ENCODE measurements at regions not wholly inside any gene's neighbourhood (a gene's known extent, or its start where the extent isn't known, plus 50 kb on each side); places are given as distances from the start of the nearest gene placed in this dataset.
"Not testable (repeated sequence)": the region's sequence is repeated elsewhere in the genome, so short reads cannot be mapped to it uniquely, and the experiment has no call there.

- H3K4me3 ChIP-seq (ENCODE audit: low read length): no peak overlapping the region
These were observed 727.3 kb upstream of the LMO3 start for GRCh38 chr12:17333287-17333686.

GRCh38 chr12:17326649-17327048 is 720.7 kb upstream of the LMO3 start:
- WGBS (ENCODE audit: insufficient coverage, low lambda C conversion rate): 0% methylated on average over 1 of the region's 2 CpGs
- H3K9me3 ChIP-seq (ENCODE audit: control insufficient read depth, low read depth, low read length): no peaks in the 10 kb centered on the region
- no peak overlapping the region for H3K4me3 ChIP-seq (ENCODE audit: low read length)
- H3K27ac ChIP-seq (ENCODE audit: low read length): no peak overlapping the region
- no peak for DNase-seq
- H3K36me3 ChIP-seq (ENCODE audit: control insufficient read depth, insufficient read depth, low read length): no peaks in the 10 kb centered on the region
- no peaks in the 10 kb centered on the region for H3K4me1 ChIP-seq (ENCODE audit: control insufficient read depth, insufficient read depth, low read length)
- no peaks in the 10 kb centered on the region for H3K27me3 ChIP-seq (ENCODE audit: control insufficient read depth, insufficient read depth, low read length)

More at GRCh38 chr12:17333287-17333686, 727.3 kb upstream of the LMO3 start:
- H3K4me1 ChIP-seq (ENCODE audit: control insufficient read depth, insufficient read depth, low read length): no peaks in the 10 kb centered on the region
- 87% methylated on average over 3 of the region's 3 CpGs for WGBS (ENCODE audit: insufficient coverage, low lambda C conversion rate)
- no peak overlapping the region for H3K27ac ChIP-seq (ENCODE audit: low read length)
- H3K36me3 ChIP-seq (ENCODE audit: control insufficient read depth, insufficient read depth, low read length): no peaks in the 10 kb centered on the region
- H3K9me3 ChIP-seq (ENCODE audit: control insufficient read depth, low read depth, low read length): no peaks in the 10 kb centered on the region
- no peak for DNase-seq
- H3K27me3 ChIP-seq (ENCODE audit: control insufficient read depth, insufficient read depth, low read length): no peaks in the 10 kb centered on the region

- Histone ChIP-seq H3K4me3 (ENCODE audit: low read length) (no peak overlapping the region), H3K4me1 (ENCODE audit: control insufficient read depth, insufficient read depth, low read length) (no peaks in the 10 kb centered on the region), H3K36me3 (ENCODE audit: control insufficient read depth, insufficient read depth, low read length) (no peaks in the 10 kb centered on the region), H3K9me3 (ENCODE audit: control insufficient read depth, low read depth, low read length) (peaks cover 3% of the 10 kb centered on the region), H3K27me3 (ENCODE audit: control insufficient read depth, insufficient read depth, low read length) (no peaks in the 10 kb centered on the region), H3K27ac (ENCODE audit: low read length) (no peak overlapping the region)
- no peak for DNase-seq
- no CpG with 5 or more reads among the region's 2 CpGs for WGBS (ENCODE audit: insufficient coverage, low lambda C conversion rate)
These were observed 716.1 kb upstream of the LMO3 start for GRCh38 chr12:17322090-17322489.

GRCh38 chr12:17304503-17305347 is 698.8 kb upstream of the LMO3 start:
- H3K4me3 ChIP-seq (ENCODE audit: low read length): no peak overlapping the region
- WGBS (ENCODE audit: insufficient coverage, low lambda C conversion rate): 80% methylated on average over 1 of the region's 7 CpGs
- no peaks in the 10 kb centered on the region for H3K9me3 ChIP-seq (ENCODE audit: control insufficient read depth, low read depth, low read length)
- no peaks in the 10 kb centered on the region for H3K27me3 ChIP-seq (ENCODE audit: control insufficient read depth, insufficient read depth, low read length)
- no peak for DNase-seq
- H3K27ac ChIP-seq (ENCODE audit: low read length): no peak overlapping the region
- no peaks in the 10 kb centered on the region for H3K4me1 ChIP-seq (ENCODE audit: control insufficient read depth, insufficient read depth, low read length)
- H3K36me3 ChIP-seq (ENCODE audit: control insufficient read depth, insufficient read depth, low read length): no peaks in the 10 kb centered on the region

- peaks cover 7% of the 10 kb centered on the region for H3K9me3 ChIP-seq (ENCODE audit: control insufficient read depth, low read depth, low read length)
- H3K4me3 ChIP-seq (ENCODE audit: low read length): no peak overlapping the region
- DNase-seq: no peak
- H3K36me3 ChIP-seq (ENCODE audit: control insufficient read depth, insufficient read depth, low read length): no peaks in the 10 kb centered on the region
- H3K4me1 ChIP-seq (ENCODE audit: control insufficient read depth, insufficient read depth, low read length): no peaks in the 10 kb centered on the region
- no peaks in the 10 kb centered on the region for H3K27me3 ChIP-seq (ENCODE audit: control insufficient read depth, insufficient read depth, low read length)
- H3K27ac ChIP-seq (ENCODE audit: low read length): no peak overlapping the region
- WGBS (ENCODE audit: insufficient coverage, low lambda C conversion rate): 80% methylated on average over 1 of the region's 7 CpGs
These were observed 696.0 kb upstream of the LMO3 start for GRCh38 chr12:17302001-17302400.

GRCh38 chr12:17301544-17301943 is 695.6 kb upstream of the LMO3 start:
- Histone ChIP-seq H3K27ac (ENCODE audit: low read length) (no peak overlapping the region), H3K9me3 (ENCODE audit: control insufficient read depth, low read depth, low read length) (peaks cover 7% of the 10 kb centered on the region), H3K4me1 (ENCODE audit: control insufficient read depth, insufficient read depth, low read length) (no peaks in the 10 kb centered on the region), H3K4me3 (ENCODE audit: low read length) (no peak overlapping the region), H3K27me3 (ENCODE audit: control insufficient read depth, insufficient read depth, low read length) (no peaks in the 10 kb centered on the region), H3K36me3 (ENCODE audit: control insufficient read depth, insufficient read depth, low read length) (no peaks in the 10 kb centered on the region)
- DNase-seq: no peak
- WGBS (ENCODE audit: insufficient coverage, low lambda C conversion rate): no CpG with 5 or more reads among the region's 3 CpGs

- 80% methylated on average over 1 of the region's 7 CpGs for WGBS (ENCODE audit: insufficient coverage, low lambda C conversion rate)
- Histone ChIP-seq H3K4me3 (ENCODE audit: low read length) (no peak overlapping the region), H3K36me3 (ENCODE audit: control insufficient read depth, insufficient read depth, low read length) (no peaks in the 10 kb centered on the region), H3K27ac (ENCODE audit: low read length) (no peak overlapping the region), H3K4me1 (ENCODE audit: control insufficient read depth, insufficient read depth, low read length) (no peaks in the 10 kb centered on the region), H3K9me3 (ENCODE audit: control insufficient read depth, low read depth, low read length) (peaks cover 7% of the 10 kb centered on the region), H3K27me3 (ENCODE audit: control insufficient read depth, insufficient read depth, low read length) (no peaks in the 10 kb centered on the region)
- DNase-seq: no peak
These were observed 690.9 kb upstream of the LMO3 start for GRCh38 chr12:17296882-17297281.

- DNase-seq: no peak
- Histone ChIP-seq H3K27me3 (ENCODE audit: control insufficient read depth, insufficient read depth, low read length) (no peaks in the 10 kb centered on the region), H3K36me3 (ENCODE audit: control insufficient read depth, insufficient read depth, low read length) (no peaks in the 10 kb centered on the region), H3K4me3 (ENCODE audit: low read length) (no peak overlapping the region), H3K9me3 (ENCODE audit: control insufficient read depth, low read depth, low read length) (no peaks in the 10 kb centered on the region), H3K4me1 (ENCODE audit: control insufficient read depth, insufficient read depth, low read length) (no peaks in the 10 kb centered on the region), H3K27ac (ENCODE audit: low read length) (no peak overlapping the region)
- WGBS (ENCODE audit: insufficient coverage, low lambda C conversion rate): no CpG with 5 or more reads among the region's 1 CpG
These were observed 680.9 kb upstream of the LMO3 start for GRCh38 chr12:17286874-17287273.

GRCh38 chr12:17284873-17285272 is 678.9 kb upstream of the LMO3 start:
- Histone ChIP-seq H3K4me1 (ENCODE audit: control insufficient read depth, insufficient read depth, low read length) (no peaks in the 10 kb centered on the region), H3K9me3 (ENCODE audit: control insufficient read depth, low read depth, low read length) (no peaks in the 10 kb centered on the region), H3K27ac (ENCODE audit: low read length) (no peak overlapping the region), H3K4me3 (ENCODE audit: low read length) (no peak overlapping the region), H3K27me3 (ENCODE audit: control insufficient read depth, insufficient read depth, low read length) (no peaks in the 10 kb centered on the region), H3K36me3 (ENCODE audit: control insufficient read depth, insufficient read depth, low read length) (no peaks in the 10 kb centered on the region)
- no peak for DNase-seq
- no CpG with 5 or more reads among the region's 1 CpG for WGBS (ENCODE audit: insufficient coverage, low lambda C conversion rate)

GRCh38 chr12:17283563-17283962 is 677.6 kb upstream of the LMO3 start:
- Histone ChIP-seq H3K4me1 (ENCODE audit: control insufficient read depth, insufficient read depth, low read length) (no peaks in the 10 kb centered on the region), H3K4me3 (ENCODE audit: low read length) (no peak overlapping the region), H3K27ac (ENCODE audit: low read length) (no peak overlapping the region), H3K9me3 (ENCODE audit: control insufficient read depth, low read depth, low read length) (no peaks in the 10 kb centered on the region), H3K36me3 (ENCODE audit: control insufficient read depth, insufficient read depth, low read length) (no peaks in the 10 kb centered on the region), H3K27me3 (ENCODE audit: control insufficient read depth, insufficient read depth, low read length) (no peaks in the 10 kb centered on the region)
- no peak for DNase-seq
- WGBS (ENCODE audit: insufficient coverage, low lambda C conversion rate): 0% methylated on average over 1 of the region's 9 CpGs

- DNase-seq; H3K4me3 ChIP-seq (ENCODE audit: low read length); H3K36me3 ChIP-seq (ENCODE audit: control insufficient read depth, insufficient read depth, low read length); H3K27me3 ChIP-seq (ENCODE audit: control insufficient read depth, insufficient read depth, low read length); H3K9me3 ChIP-seq (ENCODE audit: control insufficient read depth, low read depth, low read length); H3K4me1 ChIP-seq (ENCODE audit: control insufficient read depth, insufficient read depth, low read length); H3K27ac ChIP-seq (ENCODE audit: low read length): not testable (repeated sequence)
These were observed 676.2 kb upstream of the LMO3 start for GRCh38 chr12:17282169-17282568.

Data from large intestine (tissue), 3 donors.